ENCODE measurements at regions not wholly inside any gene's neighbourhood (a gene's known extent, or its start where the extent isn't known, plus 50 kb on each side); places are given as distances from the start of the nearest gene placed in this dataset.

DNA sequence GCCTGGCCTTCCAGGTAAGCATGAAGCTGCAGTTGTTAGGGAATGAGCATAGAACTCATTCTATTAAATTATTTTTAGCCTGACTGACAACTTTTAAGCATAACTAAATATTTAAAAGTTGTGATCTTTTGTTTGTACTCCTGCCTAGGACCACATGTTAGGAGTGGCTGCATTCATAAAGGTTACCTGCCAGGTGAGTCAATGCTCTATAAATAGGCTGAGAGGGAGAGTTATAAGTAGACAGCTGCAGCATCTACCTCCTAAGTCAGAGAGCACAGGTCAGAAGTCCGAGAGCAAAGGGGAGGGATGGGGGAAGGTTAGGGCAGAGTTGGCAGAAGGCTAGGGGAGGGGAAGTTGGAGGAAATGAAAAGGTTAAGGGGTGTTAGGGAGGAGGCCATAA lies 292.4 kb upstream of the TLE4 start:
- TF ChIP-seq, protein P1, sequence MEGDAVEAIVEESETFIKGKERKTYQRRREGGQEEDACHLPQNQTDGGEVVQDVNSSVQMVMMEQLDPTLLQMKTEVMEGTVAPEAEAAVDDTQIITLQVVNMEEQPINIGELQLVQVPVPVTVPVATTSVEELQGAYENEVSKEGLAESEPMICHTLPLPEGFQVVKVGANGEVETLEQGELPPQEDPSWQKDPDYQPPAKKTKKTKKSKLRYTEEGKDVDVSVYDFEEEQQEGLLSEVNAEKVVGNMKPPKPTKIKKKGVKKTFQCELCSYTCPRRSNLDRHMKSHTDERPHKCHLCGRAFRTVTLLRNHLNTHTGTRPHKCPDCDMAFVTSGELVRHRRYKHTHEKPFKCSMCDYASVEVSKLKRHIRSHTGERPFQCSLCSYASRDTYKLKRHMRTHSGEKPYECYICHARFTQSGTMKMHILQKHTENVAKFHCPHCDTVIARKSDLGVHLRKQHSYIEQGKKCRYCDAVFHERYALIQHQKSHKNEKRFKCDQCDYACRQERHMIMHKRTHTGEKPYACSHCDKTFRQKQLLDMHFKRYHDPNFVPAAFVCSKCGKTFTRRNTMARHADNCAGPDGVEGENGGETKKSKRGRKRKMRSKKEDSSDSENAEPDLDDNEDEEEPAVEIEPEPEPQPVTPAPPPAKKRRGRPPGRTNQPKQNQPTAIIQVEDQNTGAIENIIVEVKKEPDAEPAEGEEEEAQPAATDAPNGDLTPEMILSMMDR (IDR thresholded peaks at IDR 0.05), result no peak
- no peak for TF ChIP-seq POLR2AphosphoS5 (IDR thresholded peaks at IDR 0.05)
- TF ChIP-seq POLR2A (IDR thresholded peaks at IDR 0.05), result no peak
- TF ChIP-seq EP300 (IDR thresholded peaks at IDR 0.05), result no peak

Measured in stomach (tissue), 4 donors.